HG02642 (cell line): ENCODE measurements at regions not wholly inside any gene's neighbourhood (a gene's known extent, or its start where the extent isn't known, plus 50 kb on each side); places are given as distances from the start of the nearest gene placed in this dataset.
"Not testable (repeated sequence)": the region's sequence is repeated elsewhere in the genome, so short reads cannot be mapped to it uniquely, and the experiment has no call there.

Source experiments
- ATAC-seq: cut with Tn5 transposase; IDR thresholded peaks from one replicate; pipeline ENCODE4 v1.9.1; 2021; ENCODE audit warnings: mild to moderate bottlenecking; ENCODE audit not compliant: unreplicated experiment, poor library complexity

DNA sequence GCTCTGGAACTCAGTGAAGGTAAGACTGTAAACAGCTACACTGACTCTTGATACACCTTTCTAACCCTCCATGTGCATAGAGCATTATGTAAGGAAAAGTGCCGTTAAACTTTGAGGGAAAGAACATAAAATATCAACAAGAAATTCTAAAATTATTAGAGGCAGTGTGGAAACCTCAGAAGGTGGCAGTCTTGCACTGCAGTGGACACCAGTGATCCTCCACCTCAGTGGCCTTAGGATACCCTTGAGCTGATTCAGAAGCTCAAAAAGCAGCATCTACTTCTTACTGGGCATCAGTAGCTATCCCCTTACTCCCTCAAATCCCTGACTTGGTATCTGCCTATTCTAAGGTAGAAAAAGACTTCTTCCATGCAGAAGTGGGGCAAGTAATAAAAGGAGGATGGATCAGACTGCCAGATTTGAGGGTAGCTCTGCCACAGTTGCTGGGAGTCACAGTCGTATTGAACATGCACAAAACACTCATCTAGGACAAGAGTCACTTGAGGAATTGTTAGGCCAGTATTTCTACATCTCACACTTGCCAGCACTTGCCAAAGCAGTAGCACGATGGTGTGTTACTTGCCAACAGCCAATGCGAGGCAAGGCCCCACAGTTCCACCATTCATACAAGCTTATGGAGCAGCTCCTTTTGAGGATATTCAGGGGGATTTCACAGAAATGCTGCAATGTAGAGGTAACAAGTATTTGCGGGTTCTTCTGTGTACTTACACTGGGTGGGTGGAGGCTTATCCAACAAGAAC lies 529.4 kb upstream of the TSPY4 start:
- ATAC-seq: no peak

DNA sequence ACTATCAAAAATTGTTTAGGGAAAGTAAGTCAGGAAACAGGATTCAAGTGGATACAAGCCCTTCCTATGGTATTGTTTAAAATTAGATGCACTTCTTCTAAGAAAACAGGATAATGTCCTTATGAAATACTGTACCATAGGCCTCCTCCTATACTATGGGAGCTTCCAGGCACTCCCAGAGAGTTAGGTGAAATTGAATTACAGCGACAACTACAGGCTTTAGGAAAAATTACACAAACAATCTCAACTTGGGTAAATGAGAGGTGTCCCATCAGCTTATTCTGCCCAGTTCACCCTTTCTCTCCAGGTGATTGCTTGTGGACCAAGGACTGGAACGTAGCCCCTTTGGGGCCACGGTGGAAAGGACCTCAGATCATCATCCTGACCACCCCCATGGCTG lies 528.7 kb upstream of the TSPY4 start:
- no peak for ATAC-seq

DNA sequence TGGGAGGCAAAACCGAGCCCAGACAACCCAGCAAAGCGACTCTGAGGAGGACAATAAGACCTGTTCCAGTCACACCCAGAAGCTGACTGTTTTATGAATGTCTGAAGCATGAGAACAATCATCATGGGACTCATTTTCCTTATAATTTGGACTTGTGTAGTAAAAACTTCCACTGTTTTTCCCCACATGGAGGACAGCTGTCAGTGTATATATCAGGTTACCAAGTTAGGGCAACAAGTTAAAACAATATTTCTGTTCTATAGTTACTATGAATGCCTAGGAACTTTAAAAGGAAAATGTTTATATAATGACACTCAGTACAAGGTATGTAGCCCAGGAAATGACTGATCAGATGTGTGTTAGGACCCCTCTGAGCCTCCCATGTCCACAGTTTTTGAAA lies 528.2 kb upstream of the TSPY4 start:
- no peak for ATAC-seq

DNA sequence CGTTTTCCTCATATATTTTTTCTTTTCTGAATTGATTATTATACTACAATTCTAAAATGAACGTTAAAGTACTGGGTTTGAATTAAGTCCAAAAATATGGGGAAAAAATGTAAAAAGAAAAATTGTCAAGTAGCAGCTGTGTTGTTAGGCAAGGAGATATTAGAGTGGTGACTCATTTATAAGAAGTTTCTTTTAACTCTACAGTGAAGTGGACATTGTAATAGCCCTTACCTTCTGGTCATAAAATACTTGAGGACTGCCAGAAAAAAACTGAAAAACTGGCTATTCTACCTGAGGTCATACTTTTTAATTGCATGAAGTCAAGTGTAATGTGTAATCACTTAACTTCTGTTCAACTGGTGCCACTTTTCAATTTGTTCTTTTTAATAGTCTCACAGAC lies 523.1 kb upstream of the TSPY4 start:
- no peak for ATAC-seq

DNA sequence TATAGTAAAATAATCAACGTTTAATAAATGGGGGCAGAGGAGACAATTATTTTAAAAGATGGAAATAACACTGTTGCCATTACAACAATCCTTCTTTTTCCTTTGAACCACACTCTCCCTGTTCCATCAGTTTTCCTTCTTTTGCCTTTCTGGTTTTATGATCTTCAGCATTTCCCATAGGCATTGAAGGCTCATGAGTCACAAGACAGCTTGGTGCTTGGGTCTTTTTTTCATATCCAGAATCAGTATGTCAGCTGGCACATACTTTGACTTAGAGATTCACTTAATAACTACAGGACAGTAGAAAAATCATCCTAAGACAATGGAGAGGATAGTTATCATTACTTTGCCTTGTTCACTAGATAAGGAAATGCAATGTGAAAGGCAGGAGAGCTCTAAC lies 521.6 kb upstream of the TSPY4 start:
- no peak for ATAC-seq

DNA sequence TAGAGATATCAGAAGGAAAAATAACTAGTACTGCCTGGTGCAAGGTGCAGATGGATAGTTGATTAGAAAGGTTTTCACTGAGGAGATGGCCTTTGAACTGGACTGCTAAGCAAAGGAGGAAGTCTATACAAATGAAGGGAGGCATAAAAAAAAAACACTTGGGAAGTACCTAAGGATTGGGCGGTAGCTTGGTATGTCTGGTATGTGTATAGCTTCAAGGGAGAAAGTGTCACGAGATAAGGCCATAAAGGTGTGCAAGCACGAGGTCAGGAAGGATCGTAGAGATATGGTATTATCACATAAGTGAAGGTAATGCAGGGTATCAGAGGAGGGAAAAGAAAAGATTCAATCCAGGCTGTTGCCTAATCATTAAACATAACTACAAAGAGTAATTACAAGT lies 517.2 kb upstream of the TSPY4 start:
- no peak for ATAC-seq

DNA sequence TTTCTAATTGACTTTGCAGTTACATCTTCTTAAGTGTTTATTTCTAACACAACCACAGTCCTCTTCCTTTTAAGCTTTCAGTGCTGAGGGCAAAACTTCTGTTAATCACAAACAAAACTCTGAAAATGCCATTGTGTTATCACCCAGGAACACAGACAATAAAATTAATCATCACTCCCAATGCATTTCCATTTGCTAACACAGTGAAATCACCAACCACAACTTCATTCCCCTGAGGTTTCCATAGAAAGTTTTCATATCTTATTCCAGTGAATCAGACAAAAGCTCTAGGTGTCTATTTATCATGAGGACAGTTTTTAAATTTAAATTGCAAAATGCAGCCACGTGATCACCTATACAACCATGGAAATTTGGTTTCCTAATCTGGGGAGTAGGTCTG lies 516.2 kb upstream of the TSPY4 start:
- no peak for ATAC-seq

DNA sequence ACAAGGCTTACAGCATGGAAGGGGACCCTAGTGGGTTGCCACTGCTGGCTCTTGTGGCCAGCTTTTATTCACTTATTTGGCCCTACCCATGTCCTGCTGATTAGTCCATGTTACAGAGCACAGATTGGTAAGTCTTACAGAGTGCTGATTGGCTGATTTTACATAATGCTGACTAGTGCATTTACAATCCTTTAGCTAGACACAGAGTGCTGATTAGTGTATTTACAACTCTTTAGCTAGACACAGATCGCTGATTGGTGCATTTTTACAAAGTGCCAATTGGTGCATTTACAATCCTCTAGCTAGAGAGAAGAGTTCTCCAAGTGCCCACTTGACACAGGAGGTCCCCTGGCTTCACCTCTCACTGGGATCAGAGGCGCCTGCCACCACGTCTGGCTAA lies 485.0 kb upstream of the TSPY4 start:
- no peak for ATAC-seq

DNA sequence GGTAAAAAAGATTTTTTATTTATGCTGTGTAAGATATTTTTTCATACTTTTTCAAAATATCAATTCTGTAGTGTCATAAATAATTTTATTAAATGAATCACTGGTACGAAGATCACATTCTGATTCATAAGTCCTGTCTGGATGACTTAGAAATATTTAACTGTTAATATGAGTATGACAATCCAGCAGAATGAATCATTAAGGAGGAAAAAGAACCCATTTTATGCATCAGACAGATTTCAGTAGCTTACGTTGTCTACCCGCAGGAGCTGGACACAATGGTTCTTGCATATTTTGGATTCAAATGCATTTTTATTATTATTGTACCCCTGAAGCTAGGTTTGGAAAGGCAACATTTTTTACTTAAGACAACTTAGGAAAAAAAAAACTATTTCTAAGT lies 448.9 kb upstream of the TSPY4 start:
- no peak for ATAC-seq

DNA sequence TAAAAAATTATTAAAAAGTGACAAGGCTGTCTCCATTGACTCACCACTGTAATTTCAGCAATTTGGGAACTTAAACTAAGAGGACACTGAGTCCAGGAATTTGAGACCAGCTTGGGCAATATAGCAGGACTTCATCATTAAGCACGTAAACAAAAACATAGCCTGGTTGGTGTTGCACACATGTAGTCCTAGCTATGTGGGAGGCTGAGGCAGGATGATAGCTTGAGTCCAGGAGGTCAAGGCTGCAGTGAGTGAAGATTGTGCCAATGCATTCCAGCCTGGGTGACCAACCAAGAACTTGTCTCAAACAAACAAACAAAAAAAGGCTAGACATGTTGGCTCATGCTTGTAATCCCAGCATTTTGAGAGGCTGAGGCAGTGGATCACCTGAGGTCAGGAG lies 439.4 kb upstream of the TSPY4 start:
- ATAC-seq: no peak

DNA sequence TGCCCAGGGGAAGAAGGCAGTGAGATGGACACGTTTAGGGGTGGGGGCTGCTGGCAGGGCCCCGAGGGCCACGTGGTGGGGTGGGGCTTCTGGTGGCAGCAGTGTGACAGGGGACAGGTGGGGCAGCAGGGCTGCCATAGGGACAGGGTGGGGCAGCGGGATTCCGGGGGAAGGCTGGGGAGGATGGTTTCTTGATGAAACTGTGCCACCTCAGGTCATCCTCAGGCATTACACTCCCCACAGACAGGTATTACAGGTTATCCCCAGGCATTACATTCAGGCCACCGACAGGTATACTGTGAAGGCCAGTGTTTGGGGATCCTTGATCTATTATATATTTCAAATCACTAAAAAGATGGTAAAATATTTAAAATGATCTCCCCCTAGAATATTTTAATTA lies 432.1 kb upstream of the TSPY4 start:
- ATAC-seq: no peak

DNA sequence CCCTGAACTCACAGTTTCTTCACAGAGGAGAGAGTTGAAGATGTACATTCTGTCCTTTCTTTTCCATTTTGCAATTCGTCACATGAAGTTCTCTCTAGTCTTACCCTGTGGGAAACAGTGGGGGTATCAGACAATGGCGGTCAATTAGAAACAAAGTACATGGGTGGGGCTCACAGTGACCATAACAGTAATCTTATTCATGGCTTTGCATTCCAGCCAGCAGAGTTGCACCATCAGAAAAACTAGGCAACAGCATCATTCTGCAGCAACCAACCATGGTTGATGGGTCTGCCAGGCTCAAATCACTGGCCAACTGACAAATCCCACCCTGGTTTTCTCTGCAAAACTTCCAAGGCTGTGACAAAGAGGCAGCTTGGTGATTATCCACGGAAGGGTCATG lies 414.7 kb upstream of the TSPY4 start:
- not testable (repeated sequence) for ATAC-seq
